K562 (cell line): ENCODE measurements at regions not wholly inside any gene's neighbourhood (a gene's known extent, or its start where the extent isn't known, plus 50 kb on each side); places are given as distances from the start of the nearest gene placed in this dataset.

Experiments used
- ATAC-seq: fragments of 200-7000 bp; cut with Tn5 transposase; 3 replicates; pipeline ENCODE4 v1.9.1; 2020; ENCODE audit warnings: moderate library complexity
- BruUV-seq: library from RNA; stranded (reverse); fragments of 400-500 nt; replicated peaks from 2 replicates; lab custom pipeline; 2021; lab: Mats Ljungman, UMichigan
- CTCF ChIA-PET: fragments of 300-600 bp; formaldehyde crosslinking; extraction: SDS; loops from one replicate; lab custom pipeline; 2021; ENCODE audit warnings: low intra/inter-chr PET ratio; lab: Yijun Ruan, JAX
- POLR2A ChIA-PET: fragments of 300-600, 350-650 bp; sonication (Branson Sonifier 250); formaldehyde crosslinking; extraction: SDS; loops from one replicate; lab custom pipeline; 2021; ENCODE audit warnings: antibody characterized with exemption, inconsistent platforms; lab: Yijun Ruan, JAX
- DNase-seq, 4 experiments: peaks; one replicate each; pipeline versions ENCODE4 v3.0.0 to v3.0.0-alpha.2; 2011 to 2018; ENCODE audit warnings: low spot score in 3 of 4, mixed read lengths in 3 of 4; ENCODE audit errors: extremely low read depth in 1 of 4
- FAIRE-seq: peaks from 2 replicates; lab custom pipeline; 2011; peaks lifted over from hg19 to GRCh38; lab: Jason Lieb, UNC
- H2AFZ ChIP-seq: 2 replicates; pipeline ENCODE4 v1.6.0; 2011; ENCODE audit warnings: low read depth, low read length, control low read depth, inconsistent platforms
- H3K27ac ChIP-seq: fragments of 200-600 bp; 3 replicates; pipeline ENCODE4 v1.8.0; 2011; ENCODE audit warnings: low read depth, mild to moderate bottlenecking, control low read depth, inconsistent platforms, low read length, moderate library complexity, mixed read lengths; ENCODE audit errors: extremely low read depth
- H3K27me3 ChIP-seq, 2 experiments: fragments of 300-600 bp in 1 of 2; 2 replicates in 1 of 2; 3 replicates in 1 of 2; pipeline versions ENCODE4 v1.6.0 to v1.8.0; 2011; ENCODE audit warnings: inconsistent platforms in 2 of 2, low read length in 2 of 2, mild to moderate bottlenecking in 1 of 2, mixed read lengths in 1 of 2, moderate library complexity in 1 of 2; ENCODE audit not compliant: control insufficient read depth in 2 of 2, insufficient read depth in 2 of 2
- H3K36me3 ChIP-seq: fragments of 300-600 bp; 3 replicates; pipeline ENCODE4 v1.8.0; 2011; ENCODE audit warnings: mild to moderate bottlenecking, low read length, inconsistent platforms; ENCODE audit not compliant: control insufficient read depth, insufficient read depth
- H3K4me1 ChIP-seq, 2 experiments: fragments of 200-600 bp in 1 of 2; replicated peaks in 1 of 2; 2 replicates in 1 of 2; 3 replicates in 1 of 2; pipeline versions ENCODE4 v1.5.1 to v1.8.0; 2011; ENCODE audit warnings: inconsistent platforms in 2 of 2, low read length in 2 of 2, mild to moderate bottlenecking in 1 of 2, mixed read lengths in 1 of 2, moderate library complexity in 1 of 2; ENCODE audit not compliant: control insufficient read depth in 2 of 2, insufficient read depth in 2 of 2
- H3K4me2 ChIP-seq: 2 replicates; pipeline ENCODE4 v1.6.1; 2011; ENCODE audit warnings: low read length, control low read depth, inconsistent platforms, mixed read lengths; ENCODE audit not compliant: insufficient read depth
- H3K4me3 ChIP-seq: fragments of 200-600 bp; sonication (generic), shearing (Covaris generic); 2 replicates; pipeline ENCODE4 v1.5.1; 2016; ENCODE audit warnings: control low read depth, inconsistent platforms
- H3K79me2 ChIP-seq: fragments of 200-600 bp; 3 replicates; pipeline ENCODE4 v1.8.0; 2011; ENCODE audit warnings: low read length, inconsistent platforms; ENCODE audit not compliant: control insufficient read depth, insufficient read depth
- H3K9ac ChIP-seq, 2 experiments: 2 replicates each; pipeline versions ENCODE4 v1.6.0 to v1.6.1; 2011; ENCODE audit warnings: low read depth in 2 of 2, low read length in 2 of 2, control low read depth in 1 of 2, inconsistent platforms in 1 of 2, mild to moderate bottlenecking in 1 of 2, mixed read lengths in 1 of 2; ENCODE audit not compliant: insufficient read depth in 1 of 2
- H3K9me1 ChIP-seq: one replicate; pipeline ENCODE4 v1.6.0; 2011; ENCODE audit warnings: inconsistent platforms, mild to moderate bottlenecking, low read length, moderate library complexity; ENCODE audit not compliant: control insufficient read depth, insufficient read depth
- H3K9me3 ChIP-seq: replicated peaks from 2 replicates; pipeline ENCODE4 v1.5.1; 2011; ENCODE audit warnings: low read depth, low read length, inconsistent platforms; ENCODE audit not compliant: control insufficient read depth, insufficient read depth
- H4K20me1 ChIP-seq: replicated peaks from 2 replicates; pipeline ENCODE4 v1.6.1; 2011; ENCODE audit warnings: low read length, inconsistent platforms, mixed read lengths; ENCODE audit not compliant: control insufficient read depth, insufficient read depth
- CBFB ChIP-seq: sonication (generic); formaldehyde crosslinking; IDR thresholded peaks from 2 replicates; pipeline ENCODE4 v1.4.0; 2020; ENCODE audit warnings: mild to moderate bottlenecking, missing genetic modification reagents
- HSF4 ChIP-seq: fragments of 250-450 bp; sonication (Bioruptor Pico); IDR thresholded peaks from 2 replicates; pipeline ENCODE4 v2.1.2; 2022; ENCODE audit warnings: mild to moderate bottlenecking, moderate library complexity, borderline replicate concordance
- NKRF ChIP-seq: fragments of 450-650 bp; IDR thresholded peaks from 2 replicates; pipeline ENCODE4 v1.6.1; 2016; ENCODE audit warnings: borderline replicate concordance
- POLR2AphosphoS5 ChIP-seq: IDR thresholded peaks from 2 replicates; pipeline ENCODE4 v1.6.1; 2011; ENCODE audit warnings: mild to moderate bottlenecking, low read depth, low read length, moderate library complexity; ENCODE audit not compliant: control insufficient read depth, insufficient read depth
- SMARCC2 ChIP-seq: fragments of 450-650 bp; IDR thresholded peaks from 2 replicates; pipeline ENCODE4 v1.6.1; 2017; ENCODE audit warnings: antibody characterized with exemption, moderate library complexity, mild to moderate bottlenecking, low read depth
- TRIM24 ChIP-seq, 2 experiments: fragments of 450-650 bp; IDR thresholded peaks; 2 replicates each; pipeline ENCODE4 v1.6.1; 2016
- TRIM28 ChIP-seq: fragments of 450-650 bp; IDR thresholded peaks from 2 replicates; pipeline ENCODE4 v1.6.1; 2017
- ZBTB17 ChIP-seq: fragments of 450-650 bp; formaldehyde crosslinking; IDR thresholded peaks from 2 replicates; pipeline ENCODE4 v1.4.0; 2020; ENCODE audit warnings: mild to moderate bottlenecking
- ZMIZ1 ChIP-seq, 2 experiments: fragments of 150-350 bp in 1 of 2; IDR thresholded peaks; 2 replicates each; pipeline ENCODE4 v1.6.1; 2012 to 2016; ENCODE audit warnings: low read depth in 2 of 2, low read length in 2 of 2, mild to moderate bottlenecking in 1 of 2, moderate library complexity in 1 of 2
- ZSCAN29 ChIP-seq: fragments of 450-650 bp; IDR thresholded peaks from 2 replicates; pipeline ENCODE4 v1.6.1; 2017
- WGBS: fragments of 100-300 bp; shearing (Covaris generic); methylation state at CpG from one replicate; pipeline ENCODE4 v1.1.6; 2016; ENCODE audit warnings: low coverage, mixed read lengths; ENCODE audit not compliant: insufficient coverage; ENCODE audit errors: missing lambda C conversion rate; 5-methylcytosine and 5-hydroxymethylcytosine counted together
- in situ Hi-C: fragments of 300-500 bp; cut with MboI; formaldehyde crosslinking; loops from 4 replicates; pipeline ENCODE4 v1.15.0; 2018; ENCODE audit warnings: inconsistent platforms, mixed read lengths
- intact Hi-C: fragments of 100-400 bp; cut with micrococcal nuclease; formaldehyde crosslinking; loops from 2 replicates; pipeline ENCODE4 v1.14.2; 2022
- TF ChIP-seq, protein P1 (sequence below): sonication (generic); formaldehyde crosslinking; IDR thresholded peaks from 2 replicates; pipeline ENCODE4 v1.8.1; 2022; ENCODE audit warnings: missing genetic modification reagents

DNA sequence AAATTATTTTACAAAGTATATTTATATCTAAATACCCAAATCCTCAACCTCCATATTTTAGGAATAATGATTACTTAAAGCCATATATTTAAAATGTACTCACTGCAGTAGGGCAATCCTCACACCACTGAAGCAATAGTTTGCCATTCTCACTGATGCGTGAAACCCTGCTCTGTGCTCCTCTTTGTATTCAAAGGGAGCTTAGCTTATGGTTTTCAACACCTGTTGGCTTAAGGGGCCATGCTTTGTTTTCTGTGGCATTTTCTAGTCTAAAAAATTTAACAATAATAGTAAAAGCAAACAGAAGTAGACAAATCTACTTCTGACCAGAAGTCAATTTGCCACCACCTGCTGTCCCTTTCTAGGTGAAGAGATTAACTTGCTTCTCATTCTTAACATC is 294.6 kb downstream of the FLRT2 start:
- ATAC-seq: no peak
- Histone ChIP-seq H4K20me1 (no peaks in the 10 kb centered on the region), H3K4me2 (no peak overlapping the region), H3K9me1 (no peaks in the 10 kb centered on the region), H2AFZ (no peak overlapping the region), H3K79me2 (no peaks in the 10 kb centered on the region), H3K4me3 (no peak overlapping the region), H3K36me3 (no peaks in the 10 kb centered on the region), H3K27ac (no peak overlapping the region), H3K9me3 (no peaks in the 10 kb centered on the region), H3K27me3 (no peaks in the 10 kb centered on the region), H3K4me1 (no peaks in the 10 kb centered on the region), H3K9ac (no peak overlapping the region)
- ChIA-PET CTCF (no interaction called here), POLR2A (no interaction called here)
- in situ Hi-C loops (no loop called here), intact Hi-C loops (no loop called here)
- no peak for DNase-seq
- no peak for TF ChIP-seq ZSCAN29
- TF ChIP-seq SMARCC2: no peak
- no peak for FAIRE-seq
- WGBS: 0% methylated on average over 1 of the region's 1 CpG
- BruUV-seq: no TSS peak

- ChIA-PET POLR2A (no interaction called here), CTCF (no interaction called here)
- Histone ChIP-seq H3K4me3 (no peak overlapping the region), H3K27me3 (no peaks in the 10 kb centered on the region), H3K4me1 (no peaks in the 10 kb centered on the region), H3K36me3 (no peaks in the 10 kb centered on the region), H3K27ac (no peak overlapping the region), H3K9me3 (no peaks in the 10 kb centered on the region), H3K9me1 (no peaks in the 10 kb centered on the region), H4K20me1 (no peaks in the 10 kb centered on the region), H3K79me2 (no peaks in the 10 kb centered on the region), H2AFZ (no peak overlapping the region), H3K9ac (no peak overlapping the region), H3K4me2 (no peak overlapping the region)
- DNase-seq: no peak
- intact Hi-C loops: no loop called here
- no peak for FAIRE-seq
- ATAC-seq: no peak
- WGBS: 0% methylated on average over 3 of the region's 3 CpGs
- in situ Hi-C loops: no loop called here
- BruUV-seq: no TSS peak
- no peak for TF ChIP-seq POLR2AphosphoS5
- TF ChIP-seq ZMIZ1 (IDR thresholded peaks at IDR 0.05; ENCODE audit: low read depth in 2 of 2, low read length in 2 of 2): no peak
- TF ChIP-seq, protein P1, sequence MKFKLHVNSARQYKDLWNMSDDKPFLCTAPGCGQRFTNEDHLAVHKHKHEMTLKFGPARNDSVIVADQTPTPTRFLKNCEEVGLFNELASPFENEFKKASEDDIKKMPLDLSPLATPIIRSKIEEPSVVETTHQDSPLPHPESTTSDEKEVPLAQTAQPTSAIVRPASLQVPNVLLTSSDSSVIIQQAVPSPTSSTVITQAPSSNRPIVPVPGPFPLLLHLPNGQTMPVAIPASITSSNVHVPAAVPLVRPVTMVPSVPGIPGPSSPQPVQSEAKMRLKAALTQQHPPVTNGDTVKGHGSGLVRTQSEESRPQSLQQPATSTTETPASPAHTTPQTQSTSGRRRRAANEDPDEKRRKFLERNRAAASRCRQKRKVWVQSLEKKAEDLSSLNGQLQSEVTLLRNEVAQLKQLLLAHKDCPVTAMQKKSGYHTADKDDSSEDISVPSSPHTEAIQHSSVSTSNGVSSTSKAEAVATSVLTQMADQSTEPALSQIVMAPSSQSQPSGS: no peak
- no peak for TF ChIP-seq ZBTB17 (CRISPR knock-in tag)
- TF ChIP-seq CBFB (CRISPR knock-in tag): no peak
- TF ChIP-seq HSF4 (CRISPR knock-in tag): no peak
- TF ChIP-seq TRIM28: no peak
- TF ChIP-seq TRIM24 (IDR thresholded peaks at IDR 0.05): no peak
- TF ChIP-seq NKRF: no peak
Observed at GRCh38 chr14:85822236-85822635, 292.3 kb downstream of the FLRT2 start.
